HepG2 (cell line): ENCODE measurements at regions not wholly inside any gene's neighbourhood (a gene's known extent, or its start where the extent isn't known, plus 50 kb on each side); places are given as distances from the start of the nearest gene placed in this dataset.

Experiments
- EP300 ChIP-seq, 3 experiments: sonication (generic) in 1 of 3; formaldehyde crosslinking in 1 of 3; IDR thresholded peaks; 2 replicates each; pipeline versions ENCODE4 v1.5.1 to v1.6.1; 2011 to 2020; ENCODE audit warnings: low read depth in 2 of 3, low read length in 2 of 3, borderline replicate concordance in 1 of 3, improper control_type of control experiment in 1 of 3, mild to moderate bottlenecking in 1 of 3, missing genetic modification reagents in 1 of 3, moderate library complexity in 1 of 3
- ESRRA ChIP-seq: sonication (generic); formaldehyde crosslinking; IDR thresholded peaks from 2 replicates; pipeline ENCODE4 v1.5.1; 2020; ENCODE audit warnings: mild to moderate bottlenecking, low read depth, missing genetic modification reagents
- GABPA ChIP-seq, 2 experiments: IDR thresholded peaks; 2 replicates each; pipeline ENCODE4 v1.6.1; 2011 to 2016; ENCODE audit warnings: low read depth in 2 of 2, low read length in 1 of 2, missing biosample characterization in 1 of 2, missing genetic modification characterization in 1 of 2
- MAZ ChIP-seq, 2 experiments: sonication (generic) in 1 of 2; formaldehyde crosslinking in 1 of 2; IDR thresholded peaks; 2 replicates each; pipeline versions ENCODE4 v1.5.0 to v1.6.1; 2012 to 2020; ENCODE audit warnings: low read depth in 2 of 2, mild to moderate bottlenecking in 2 of 2, borderline replicate concordance in 1 of 2, improper control_type of control experiment in 1 of 2, low read length in 1 of 2, missing genetic modification reagents in 1 of 2, moderate library complexity in 1 of 2
- MXI1 ChIP-seq: IDR thresholded peaks from 3 replicates; pipeline ENCODE4 v1.6.1; 2012; ENCODE audit warnings: low read depth, low read length, inconsistent platforms, borderline replicate concordance
- MYC ChIP-seq: sonication (generic); formaldehyde crosslinking; IDR thresholded peaks from 2 replicates; pipeline ENCODE4 v1.9.0; 2021; ENCODE audit warnings: missing genetic modification reagents, borderline replicate concordance
- POLR2A ChIP-seq, 2 experiments: IDR thresholded peaks; 2 replicates each; pipeline ENCODE4 v1.6.1; 2011; ENCODE audit warnings: low read depth in 2 of 2, low read length in 2 of 2, mild to moderate bottlenecking in 1 of 2, moderate library complexity in 1 of 2; ENCODE audit not compliant: insufficient read depth in 1 of 2
- POLR2G ChIP-seq: fragments of 200-400 bp; formaldehyde crosslinking; IDR thresholded peaks from 2 replicates; pipeline ENCODE4 v1.6.1; 2018; ENCODE audit warnings: mild to moderate bottlenecking, low read depth, low read length, moderate library complexity
- SP4 ChIP-seq: sonication (generic); formaldehyde crosslinking; IDR thresholded peaks from 2 replicates; pipeline ENCODE4 v1.8.1; 2023; ENCODE audit warnings: mild to moderate bottlenecking, missing genetic modification reagents
- TBL1XR1 ChIP-seq: fragments of 150-350 bp; IDR thresholded peaks from 2 replicates; pipeline ENCODE4 v1.6.1; 2014; ENCODE audit warnings: borderline replicate concordance, low read length; ENCODE audit not compliant: partially characterized antibody
- ZNF138 ChIP-seq: sonication (generic); formaldehyde crosslinking; IDR thresholded peaks from 2 replicates; pipeline ENCODE4 v1.5.0; 2020; ENCODE audit warnings: mild to moderate bottlenecking, low read depth, missing genetic modification reagents
- ZSCAN9 ChIP-seq: IDR thresholded peaks from 2 replicates; pipeline ENCODE4 v1.6.1; 2016; ENCODE audit warnings: borderline replicate concordance
- TF ChIP-seq, protein P1 (sequence below): sonication (generic); formaldehyde crosslinking; IDR thresholded peaks from 2 replicates; pipeline ENCODE4 v1.5.0; 2020; ENCODE audit warnings: mild to moderate bottlenecking, missing genetic modification reagents, moderate library complexity

DNA sequence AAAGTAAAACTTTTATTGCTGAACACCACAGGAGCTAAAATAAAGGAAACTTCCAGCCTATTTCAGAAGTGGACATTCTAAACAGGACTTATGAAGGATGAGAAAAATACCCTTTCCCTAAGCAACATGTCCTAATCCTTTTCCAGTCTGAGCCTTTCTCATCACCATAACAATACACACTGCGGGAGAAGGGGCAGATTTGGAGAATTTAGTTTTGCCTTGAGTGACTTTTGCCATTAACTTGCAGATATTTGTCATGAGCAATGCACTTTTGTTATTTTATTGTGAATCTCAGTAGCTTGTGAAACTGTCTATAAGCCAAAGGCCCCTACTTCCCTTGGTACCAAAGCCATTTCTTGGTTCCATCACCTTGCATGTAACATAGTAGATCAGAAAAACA lies 53.0 kb upstream of the OLIG3 start:
- TF ChIP-seq ZNF138 (CRISPR knock-in tag) (no peak), EP300 (IDR thresholded peaks at IDR 0.05; ENCODE audit: low read depth in 2 of 2, low read length in 2 of 2) (no peak), EP300 (CRISPR knock-in tag; IDR thresholded peaks at IDR 0.05; ENCODE audit: borderline replicate concordance) (no peak), ESRRA (CRISPR knock-in tag) (no peak), MAZ (IDR thresholded peaks at IDR 0.05; ENCODE audit: borderline replicate concordance, low read depth, low read length) (no peak), MAZ (CRISPR knock-in tag; IDR thresholded peaks at IDR 0.05; ENCODE audit: low read depth) (no peak), TBL1XR1 (no peak), SP4 (CRISPR knock-in tag) (no peak), ZSCAN9 (CRISPR knock-in tag) (no peak), MYC (CRISPR knock-in tag) (no peak), POLR2A (IDR thresholded peaks at IDR 0.05; ENCODE audit: insufficient read depth in 1 of 2, low read depth in 2 of 2, low read length in 2 of 2) (no peak), POLR2G (no peak), GABPA (IDR thresholded peaks at IDR 0.05; ENCODE audit: low read depth, low read length) (no peak), GABPA (CRISPR knock-in tag; IDR thresholded peaks at IDR 0.05; ENCODE audit: low read depth) (no peak), MXI1 (no peak)
- TF ChIP-seq, protein P1, sequence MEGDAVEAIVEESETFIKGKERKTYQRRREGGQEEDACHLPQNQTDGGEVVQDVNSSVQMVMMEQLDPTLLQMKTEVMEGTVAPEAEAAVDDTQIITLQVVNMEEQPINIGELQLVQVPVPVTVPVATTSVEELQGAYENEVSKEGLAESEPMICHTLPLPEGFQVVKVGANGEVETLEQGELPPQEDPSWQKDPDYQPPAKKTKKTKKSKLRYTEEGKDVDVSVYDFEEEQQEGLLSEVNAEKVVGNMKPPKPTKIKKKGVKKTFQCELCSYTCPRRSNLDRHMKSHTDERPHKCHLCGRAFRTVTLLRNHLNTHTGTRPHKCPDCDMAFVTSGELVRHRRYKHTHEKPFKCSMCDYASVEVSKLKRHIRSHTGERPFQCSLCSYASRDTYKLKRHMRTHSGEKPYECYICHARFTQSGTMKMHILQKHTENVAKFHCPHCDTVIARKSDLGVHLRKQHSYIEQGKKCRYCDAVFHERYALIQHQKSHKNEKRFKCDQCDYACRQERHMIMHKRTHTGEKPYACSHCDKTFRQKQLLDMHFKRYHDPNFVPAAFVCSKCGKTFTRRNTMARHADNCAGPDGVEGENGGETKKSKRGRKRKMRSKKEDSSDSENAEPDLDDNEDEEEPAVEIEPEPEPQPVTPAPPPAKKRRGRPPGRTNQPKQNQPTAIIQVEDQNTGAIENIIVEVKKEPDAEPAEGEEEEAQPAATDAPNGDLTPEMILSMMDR (CRISPR knock-in tag): no peak
